Ishikawa (cell line): ENCODE measurements at regions not wholly inside any gene's neighbourhood (a gene's known extent, or its start where the extent isn't known, plus 50 kb on each side); places are given as distances from the start of the nearest gene placed in this dataset.

Experiments
- CEBPB ChIP-seq: IDR thresholded peaks from 2 replicates; pipeline ENCODE4 v1.6.1; 2012
- CREB1 ChIP-seq: IDR thresholded peaks from 2 replicates; pipeline ENCODE4 v1.6.1; 2012; ENCODE audit warnings: low read depth
- EGR1 ChIP-seq: IDR thresholded peaks from 2 replicates; pipeline ENCODE4 v1.6.1; 2012
- EP300 ChIP-seq: IDR thresholded peaks from 2 replicates; pipeline ENCODE4 v1.6.1; 2012; ENCODE audit warnings: borderline replicate concordance
- FOXM1 ChIP-seq: IDR thresholded peaks from 2 replicates; pipeline ENCODE4 v1.6.1; 2012; ENCODE audit warnings: low read depth, borderline replicate concordance
- MAX ChIP-seq: IDR thresholded peaks from 2 replicates; pipeline ENCODE4 v1.6.1; 2012
- NFIC ChIP-seq: IDR thresholded peaks from 2 replicates; pipeline ENCODE4 v1.6.1; 2012
- RAD21 ChIP-seq: IDR thresholded peaks from 2 replicates; pipeline ENCODE4 v1.6.1; 2012; ENCODE audit warnings: low read depth
- REST ChIP-seq: IDR thresholded peaks from 2 replicates; pipeline ENCODE4 v1.6.1; 2012; ENCODE audit warnings: low read depth, mild to moderate bottlenecking
- TAF1 ChIP-seq: IDR thresholded peaks from 2 replicates; pipeline ENCODE4 v1.6.1; 2012; ENCODE audit warnings: low read depth, mild to moderate bottlenecking
- TCF12 ChIP-seq: IDR thresholded peaks from 2 replicates; pipeline ENCODE4 v1.6.1; 2012; ENCODE audit warnings: low read depth
- TEAD4 ChIP-seq: IDR thresholded peaks from 2 replicates; pipeline ENCODE4 v1.6.1; 2012
- USF1 ChIP-seq: IDR thresholded peaks from 2 replicates; pipeline ENCODE4 v1.6.1; 2012
- YY1 ChIP-seq: IDR thresholded peaks from 2 replicates; pipeline ENCODE4 v1.6.1; 2012; ENCODE audit warnings: low read depth
- ZBTB7A ChIP-seq: IDR thresholded peaks from 2 replicates; pipeline ENCODE4 v1.6.1; 2012; ENCODE audit warnings: low read depth

GRCh38 chr5:56712895-56713591 lies 102.3 kb upstream of the MAP3K1 start:
- TF ChIP-seq ZBTB7A (no peak), YY1 (no peak), TCF12 (no peak)

- TF ChIP-seq RAD21 (no peak), NFIC (no peak), EP300 (no peak), USF1 (no peak), TAF1 (no peak), ZBTB7A (no peak), EGR1 (no peak), REST (no peak)
Observed at GRCh38 chr5:56710826-56711590, 104.3 kb upstream of the MAP3K1 start.

GRCh38 chr5:56706504-56706903 lies 108.8 kb upstream of the MAP3K1 start:
- no peak for TF ChIP-seq CEBPB
- TF ChIP-seq FOXM1, result no peak
- no peak for TF ChIP-seq ZBTB7A
- TF ChIP-seq YY1, result no peak
- no peak for TF ChIP-seq CREB1
- TF ChIP-seq TEAD4, result no peak
- TF ChIP-seq REST, result no peak
- TF ChIP-seq MAX, result no peak
- no peak for TF ChIP-seq EP300
- TF ChIP-seq NFIC, result no peak
- no peak for TF ChIP-seq RAD21
- no peak for TF ChIP-seq TAF1

- TF ChIP-seq TEAD4, result no peak
- TF ChIP-seq EGR1, result no peak
- no peak for TF ChIP-seq RAD21
- no peak for TF ChIP-seq TAF1
- TF ChIP-seq EP300, result no peak
- no peak for TF ChIP-seq TCF12
- no peak for TF ChIP-seq YY1
- no peak for TF ChIP-seq ZBTB7A
- no peak for TF ChIP-seq USF1
- TF ChIP-seq FOXM1, result no peak
- no peak for TF ChIP-seq NFIC
- no peak for TF ChIP-seq MAX
- no peak for TF ChIP-seq CREB1
- TF ChIP-seq CEBPB, result no peak
- no peak for TF ChIP-seq REST
Observed at GRCh38 chr5:56705217-56705616, 110.1 kb upstream of the MAP3K1 start.

- TF ChIP-seq YY1, result no peak
- TF ChIP-seq TCF12, result no peak
- no peak for TF ChIP-seq USF1
- TF ChIP-seq EP300, result no peak
- TF ChIP-seq MAX, result no peak
- no peak for TF ChIP-seq CEBPB
- no peak for TF ChIP-seq NFIC
- no peak for TF ChIP-seq ZBTB7A
- TF ChIP-seq TAF1, result no peak
- TF ChIP-seq CREB1, result no peak
- TF ChIP-seq EGR1, result no peak
- TF ChIP-seq RAD21, result no peak
- no peak for TF ChIP-seq FOXM1
- no peak for TF ChIP-seq TEAD4
Observed at GRCh38 chr5:56703952-56704351, 111.4 kb upstream of the MAP3K1 start.
